Activated naive CD8-positive, alpha-beta T cell treated with anti-CD3 and anti-CD28 coated beads, Interleukin-2, amount 50 U/mL, for 16 hours (primary cell): ENCODE measurements at regions not wholly inside any gene's neighbourhood (a gene's known extent, or its start where the extent isn't known, plus 50 kb on each side); places are given as distances from the start of the nearest gene placed in this dataset.

Experiments
- DNase-seq: peaks from one replicate; pipeline ENCODE4 v3.0.0-alpha.2; 2020; ENCODE audit warnings: low read depth, low spot score

- no peak for DNase-seq
These were observed 671.1 kb upstream of the CELF2 start for GRCh38 chr10:10346390-10347150.

- no peak for DNase-seq
These were observed 667.6 kb upstream of the CELF2 start for GRCh38 chr10:10350050-10350449.

- no peak for DNase-seq
These were observed 666.2 kb upstream of the CELF2 start for GRCh38 chr10:10351451-10351850.

- no peak for DNase-seq
These were observed 664.3 kb upstream of the CELF2 start for GRCh38 chr10:10353326-10353868.

GRCh38 chr10:10359263-10359662 lies 658.4 kb upstream of the CELF2 start:
- DNase-seq: no peak

GRCh38 chr10:10361301-10361885 lies 656.3 kb upstream of the CELF2 start:
- DNase-seq: no peak

GRCh38 chr10:10362800-10363199 lies 654.9 kb upstream of the CELF2 start:
- no peak for DNase-seq

- DNase-seq: no peak
These were observed 654.5 kb upstream of the CELF2 start for GRCh38 chr10:10363217-10363616.

GRCh38 chr10:10364902-10365301 lies 652.8 kb upstream of the CELF2 start:
- DNase-seq: no peak

GRCh38 chr10:10365676-10366075 lies 652.0 kb upstream of the CELF2 start:
- no peak for DNase-seq

- no peak for DNase-seq
These were observed 650.8 kb upstream of the CELF2 start for GRCh38 chr10:10366836-10367235.

- no peak for DNase-seq
These were observed 650.4 kb upstream of the CELF2 start for GRCh38 chr10:10367264-10367663.

GRCh38 chr10:10368951-10369576 lies 648.6 kb upstream of the CELF2 start:
- DNase-seq: no peak

- DNase-seq: no peak
These were observed 631.8 kb upstream of the CELF2 start for GRCh38 chr10:10385831-10386230.

- DNase-seq: no peak
These were observed 628.5 kb upstream of the CELF2 start for GRCh38 chr10:10389182-10389581.

- no peak for DNase-seq
These were observed 625.2 kb upstream of the CELF2 start for GRCh38 chr10:10392511-10392910.

GRCh38 chr10:10394933-10395658 lies 622.6 kb upstream of the CELF2 start:
- DNase-seq: no peak

- no peak for DNase-seq
These were observed 621.1 kb upstream of the CELF2 start for GRCh38 chr10:10396601-10397000.

- no peak for DNase-seq
These were observed 619.8 kb upstream of the CELF2 start for GRCh38 chr10:10397906-10398305.

GRCh38 chr10:10403762-10404161 lies 613.9 kb upstream of the CELF2 start:
- DNase-seq: no peak

GRCh38 chr10:10417671-10418070 lies 600.0 kb upstream of the CELF2 start:
- no peak for DNase-seq

- DNase-seq: no peak
These were observed 599.3 kb upstream of the CELF2 start for GRCh38 chr10:10418387-10418786.
